ENCODE measurements at regions not wholly inside any gene's neighbourhood (a gene's known extent, or its start where the extent isn't known, plus 50 kb on each side); places are given as distances from the start of the nearest gene placed in this dataset.

DNA sequence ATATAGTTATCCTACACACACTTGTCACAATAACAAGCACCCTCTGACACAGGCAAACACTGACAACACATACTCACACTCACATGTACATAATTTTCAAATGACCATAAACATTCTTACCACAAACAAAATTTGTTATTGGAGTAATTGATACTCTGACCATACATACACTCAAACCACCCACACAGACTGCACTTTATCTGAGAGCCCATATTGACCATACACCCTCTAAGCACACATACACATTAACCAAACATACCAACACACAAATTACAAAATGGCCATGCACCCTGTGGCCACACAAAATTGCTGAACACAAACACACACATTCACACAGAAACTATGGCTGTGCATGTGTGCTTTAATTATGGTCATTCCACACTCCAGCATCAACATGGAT is 79.1 kb upstream of the FAM120A start:
- no peak for DNase-seq

DNA sequence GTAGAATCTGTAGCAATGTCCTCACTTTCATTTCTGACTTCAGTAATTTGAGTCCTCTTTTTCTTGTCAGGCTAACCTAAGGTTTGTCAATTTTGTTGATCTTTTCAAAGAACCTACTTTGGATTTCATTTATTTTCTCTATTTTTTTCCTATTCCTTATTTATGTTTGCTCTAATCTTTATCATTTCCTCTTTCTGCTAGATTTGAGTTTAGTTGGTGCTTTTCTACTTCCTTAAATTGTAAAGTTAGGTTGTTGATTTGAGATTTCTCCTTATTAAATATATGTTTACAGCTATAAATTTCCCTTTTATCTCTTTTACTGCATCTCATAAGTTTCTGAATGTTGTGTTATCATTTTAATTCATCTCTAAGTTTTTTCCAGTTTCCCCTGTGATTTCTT is 75.1 kb upstream of the FAM120A start:
- DNase-seq = no peak

DNA sequence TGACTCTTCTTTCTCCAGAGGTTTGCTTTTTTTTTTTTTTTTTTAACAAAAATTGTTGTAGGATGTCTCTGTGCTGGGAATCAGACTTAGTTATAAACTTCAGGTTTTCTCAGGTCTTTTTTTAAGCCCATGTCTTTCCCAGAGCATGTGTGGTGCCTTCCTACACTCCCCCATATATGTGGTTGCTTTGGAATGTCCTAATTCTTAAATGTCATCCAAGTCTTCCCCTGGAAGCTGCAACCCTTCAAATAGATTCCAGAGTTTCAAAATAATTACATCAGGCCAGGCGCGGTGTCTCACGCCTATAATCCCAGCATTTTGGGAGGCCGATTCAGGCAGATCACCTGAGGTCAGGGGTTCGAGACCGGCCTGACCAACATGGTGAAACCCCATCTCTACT is 73.2 kb upstream of the FAM120A start:
- DNase-seq = no peak

DNA sequence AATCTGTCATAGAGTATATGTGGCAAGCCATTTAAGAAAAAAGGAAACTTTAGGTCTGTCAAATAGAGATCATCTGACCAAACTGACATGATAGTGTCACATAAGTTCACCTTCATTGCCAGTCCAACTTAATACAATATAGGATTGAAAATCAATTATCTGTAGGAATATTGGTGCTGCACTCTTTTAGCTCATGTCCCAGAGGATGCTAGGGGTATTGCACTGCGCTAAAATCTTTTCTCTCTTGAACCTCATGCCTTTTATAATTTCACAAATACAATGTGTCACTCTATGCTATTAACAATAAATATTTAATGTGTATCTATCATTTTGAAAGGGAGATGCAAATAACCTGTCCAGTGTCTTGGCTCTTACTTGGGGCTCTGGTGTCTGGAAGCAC is 72.4 kb upstream of the FAM120A start:
- no peak for DNase-seq

DNA sequence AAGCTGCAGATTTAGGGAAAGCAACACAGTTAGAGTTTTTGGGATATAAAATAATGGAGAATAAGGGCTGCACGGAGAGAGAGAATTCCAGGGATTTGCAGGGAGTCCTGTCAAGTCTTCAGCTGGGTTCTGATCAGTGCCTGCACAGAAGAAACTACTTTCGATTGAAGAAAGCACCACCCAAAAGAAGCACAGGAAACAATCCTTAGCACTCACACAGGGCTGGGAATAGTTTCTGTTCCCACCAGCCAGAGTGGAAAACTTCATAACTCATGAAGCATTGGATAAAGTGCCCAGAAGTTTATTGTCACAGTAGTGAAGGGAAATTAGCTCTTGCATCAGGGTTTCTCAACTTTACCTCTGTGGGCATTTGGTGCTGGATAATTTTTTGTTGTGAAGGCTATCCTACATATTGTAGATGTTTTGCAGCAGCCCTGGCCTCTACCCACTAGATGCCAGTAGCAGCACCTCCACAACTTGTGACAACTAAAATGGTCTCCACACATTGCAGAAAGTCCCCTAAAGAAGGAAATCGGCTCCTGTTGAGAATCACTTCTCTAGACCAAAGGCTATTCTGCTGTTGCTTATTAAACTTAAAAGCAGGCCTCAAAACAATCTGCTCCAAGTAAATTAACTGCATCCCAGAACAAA is 71.0 kb upstream of the FAM120A start:
- DNase-seq = no peak

DNA sequence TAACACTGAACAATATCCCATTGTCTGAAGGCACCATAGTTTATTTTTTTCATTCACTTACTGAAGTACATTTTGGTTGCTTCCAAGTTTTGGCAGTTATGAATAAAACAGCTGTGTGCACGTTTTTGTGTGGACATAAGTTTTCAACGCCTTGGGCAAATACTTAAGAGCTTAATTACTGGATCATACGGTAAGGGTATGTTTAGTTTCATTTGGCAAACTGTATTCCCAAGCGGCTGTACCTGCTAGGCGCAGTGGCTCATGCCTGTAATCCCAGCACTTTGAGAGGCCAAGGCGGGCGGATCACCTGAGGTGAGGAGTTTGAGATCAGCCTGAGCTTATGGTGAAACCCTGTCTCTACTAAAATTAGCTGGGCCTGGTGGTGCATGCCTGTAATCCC is 63.7 kb upstream of the FAM120A start:
- DNase-seq = no peak

DNA sequence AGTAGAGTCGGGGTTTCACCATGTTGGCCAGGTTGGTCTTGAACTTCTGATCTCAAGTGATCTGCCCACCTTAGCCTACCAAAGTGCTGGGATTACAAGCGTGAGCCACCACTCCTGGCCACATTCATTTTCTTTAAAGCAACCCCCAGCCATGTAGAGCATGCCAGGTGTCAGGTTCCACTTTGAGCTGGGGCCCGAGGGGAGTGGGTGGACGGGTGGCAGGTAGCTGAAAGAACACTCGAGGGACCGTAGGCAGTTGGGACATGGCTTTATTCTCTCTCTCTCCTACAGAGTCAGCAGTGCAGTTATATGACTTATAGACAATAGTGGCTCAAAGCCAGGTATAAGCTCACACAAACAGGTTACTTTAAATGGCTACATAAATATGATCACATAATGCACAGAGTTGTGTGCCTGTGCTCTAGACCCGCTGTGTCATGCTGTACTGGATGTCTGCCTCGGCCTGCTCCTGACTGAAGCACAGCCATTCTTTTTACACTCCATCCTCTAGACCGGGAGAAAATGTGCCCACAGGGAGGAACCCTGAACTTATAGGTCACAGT is 60.5 kb upstream of the FAM120A start:
- peak; percentile 7 for DNase-seq

DNA sequence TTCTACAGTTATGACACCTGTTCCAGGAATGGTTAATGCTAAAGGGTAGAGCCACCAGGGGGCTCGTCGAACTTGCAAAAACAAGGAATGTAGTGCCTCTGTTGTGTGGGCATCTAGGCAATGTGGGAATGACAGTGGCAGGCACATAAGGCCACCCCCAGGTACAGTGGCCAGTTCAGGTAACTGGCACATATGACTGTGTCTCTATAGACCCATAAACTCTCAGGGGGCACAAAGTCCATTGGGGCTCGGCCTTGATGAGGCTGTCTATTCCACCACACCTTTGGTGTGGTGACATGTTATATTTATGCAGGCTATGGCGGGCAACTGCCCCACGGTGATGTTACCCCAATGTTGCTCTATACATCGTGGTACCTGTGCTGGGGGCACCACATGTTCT is 59.6 kb upstream of the FAM120A start:
- no peak for DNase-seq

DNA sequence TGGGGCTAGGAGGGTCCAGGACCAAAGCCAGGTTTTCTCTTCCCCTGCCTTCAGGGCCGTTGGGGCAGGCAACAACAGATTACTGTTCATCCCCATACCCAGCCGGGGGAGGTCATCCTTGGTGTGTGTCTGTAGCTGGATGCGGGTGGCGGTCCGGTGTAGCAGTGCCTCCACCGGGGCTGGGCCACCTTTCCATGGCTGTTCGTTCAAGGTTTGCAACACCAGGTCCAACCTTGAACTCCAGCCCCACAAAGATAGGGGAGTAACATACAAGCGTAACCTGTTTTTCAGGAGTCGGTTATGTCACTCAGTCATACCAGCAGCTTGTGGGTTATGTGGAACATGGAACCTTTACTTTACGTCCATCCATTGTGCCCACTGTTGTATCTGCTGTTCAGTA is 58.5 kb upstream of the FAM120A start:
- DNase-seq = no peak

Measured in NCI-H2107 (cell line).